Memory B cell (primary cell): ENCODE measurements at regions not wholly inside any gene's neighbourhood (a gene's known extent, or its start where the extent isn't known, plus 50 kb on each side); places are given as distances from the start of the nearest gene placed in this dataset.

Experiments used
- ATAC-seq: fragments of 150-1000 bp; cut with Tn5 transposase; 2 replicates; pipeline ENCODE4 v1.10.0; 2021; ENCODE audit warnings: low read depth, mild to moderate bottlenecking, moderate library complexity
- DNase-seq, 2 donors: peaks; one replicate each; pipeline ENCODE4 v3.0.0; 2022; ENCODE audit warnings: low spot score in 2 of 2
- H3K27ac Mint-ChIP-seq: one replicate; pipeline ENCODE4 v1.8.0; 2022; ENCODE audit warnings: mild to moderate bottlenecking, moderate library complexity, mixed read lengths
- H3K27me3 Mint-ChIP-seq: one replicate; pipeline ENCODE4 v1.8.0; 2022; ENCODE audit warnings: mixed read lengths
- H3K36me3 Mint-ChIP-seq: one replicate; pipeline ENCODE4 v1.8.0; 2022; ENCODE audit warnings: mild to moderate bottlenecking, mixed read lengths
- H3K4me1 Mint-ChIP-seq: one replicate; pipeline ENCODE4 v1.8.0; 2022; ENCODE audit warnings: mixed read lengths
- H3K4me3 Mint-ChIP-seq: one replicate; pipeline ENCODE4 v1.8.0; 2022; ENCODE audit warnings: mild to moderate bottlenecking, moderate library complexity, mixed read lengths
- H3K9me3 Mint-ChIP-seq: one replicate; pipeline ENCODE4 v1.8.0; 2022; ENCODE audit warnings: mixed read lengths

DNA sequence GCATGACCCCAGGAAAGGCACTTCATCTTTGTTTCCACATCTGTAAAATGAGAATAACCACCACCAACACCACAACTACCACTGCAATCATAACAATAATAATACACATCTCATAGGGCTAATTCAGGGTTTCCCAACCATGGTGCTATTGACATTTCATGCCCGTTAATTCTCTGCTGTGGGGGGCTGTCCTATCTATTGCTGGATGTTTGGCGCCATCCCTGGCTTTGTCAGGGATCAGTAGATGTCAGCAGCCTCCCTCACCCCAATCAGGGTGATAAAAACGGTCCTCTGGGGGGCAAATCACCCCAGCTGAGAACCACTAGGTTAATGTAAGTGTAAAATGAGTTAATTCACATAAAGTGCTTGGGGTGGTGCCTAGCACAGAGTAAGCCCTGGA is 145.8 kb downstream of the EMX2 start:
- no peak for DNase-seq
- Mint-ChIP-seq H3K9me3 (no peaks in the 10 kb centered on the region), H3K27ac (no peak overlapping the region), H3K27me3 (peaks cover 7% of the 10 kb centered on the region), H3K36me3 (no peaks in the 10 kb centered on the region), H3K4me3 (no peak overlapping the region), H3K4me1 (no peaks in the 10 kb centered on the region)
- no peak for ATAC-seq

- DNase-seq: no peak
- H3K27me3 Mint-ChIP-seq: peaks cover 7% of the 10 kb centered on the region
- no peaks in the 10 kb centered on the region for H3K4me1 Mint-ChIP-seq
- no peak overlapping the region for H3K27ac Mint-ChIP-seq
- no peak overlapping the region for H3K4me3 Mint-ChIP-seq
- H3K9me3 Mint-ChIP-seq: no peaks in the 10 kb centered on the region
- ATAC-seq: no peak
- H3K36me3 Mint-ChIP-seq: no peaks in the 10 kb centered on the region
Measured at GRCh38 chr10:117689566-117689965, 147.0 kb downstream of the EMX2 start.

GRCh38 chr10:117690359-117690758 is 147.8 kb downstream of the EMX2 start:
- Mint-ChIP-seq H3K4me1 (no peaks in the 10 kb centered on the region), H3K36me3 (no peaks in the 10 kb centered on the region), H3K4me3 (no peak overlapping the region), H3K27me3 (peaks cover 6% of the 10 kb centered on the region), H3K27ac (no peak overlapping the region), H3K9me3 (no peaks in the 10 kb centered on the region)
- ATAC-seq: no peak
- no peak for DNase-seq

DNA sequence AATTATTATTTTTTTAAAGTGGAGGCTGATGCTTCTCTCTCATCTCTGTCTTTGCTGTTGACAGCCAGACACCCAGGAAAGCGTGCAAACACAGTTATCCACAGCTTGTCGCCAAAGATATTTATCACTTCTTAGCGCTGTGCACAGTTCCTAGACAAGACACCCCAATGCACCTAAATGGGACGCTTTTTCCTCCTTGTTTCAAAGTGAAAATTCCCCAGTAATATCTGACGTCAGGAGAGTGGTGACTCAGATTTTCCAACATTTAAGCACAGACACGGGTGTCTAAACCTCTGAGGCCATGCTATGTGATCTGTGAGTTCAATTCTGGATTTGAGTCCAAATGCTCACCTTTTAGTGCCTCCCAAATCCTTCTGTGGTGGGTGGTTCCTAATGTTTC is 151.6 kb downstream of the EMX2 start:
- Mint-ChIP-seq H3K4me1 (no peaks in the 10 kb centered on the region), H3K27ac (no peak overlapping the region), H3K4me3 (no peak overlapping the region), H3K9me3 (no peaks in the 10 kb centered on the region), H3K36me3 (no peaks in the 10 kb centered on the region), H3K27me3 (peaks cover 1% of the 10 kb centered on the region)
- ATAC-seq (no peak), DNase-seq (no peak)

DNA sequence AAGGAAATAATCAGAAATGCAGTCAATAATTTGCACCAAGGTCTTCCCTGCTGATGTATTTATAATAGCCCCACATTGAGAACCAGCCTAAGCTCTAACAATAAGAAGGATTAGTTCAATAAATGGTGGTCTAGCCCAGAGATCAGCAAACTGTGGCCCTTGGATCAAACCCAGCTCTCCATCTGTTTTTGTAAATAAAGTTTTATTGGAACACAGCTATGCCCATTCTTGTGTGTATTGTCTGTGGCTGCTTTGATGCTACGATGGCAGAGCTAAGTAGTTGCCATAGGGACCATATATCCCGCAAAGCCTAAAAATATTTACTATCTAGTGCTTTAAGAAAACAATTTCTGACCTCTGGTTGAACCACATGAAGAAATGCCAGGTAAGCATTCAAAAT is 154.9 kb downstream of the EMX2 start:
- Mint-ChIP-seq H3K27ac (no peak overlapping the region), H3K9me3 (no peaks in the 10 kb centered on the region), H3K4me1 (no peaks in the 10 kb centered on the region), H3K27me3 (no peaks in the 10 kb centered on the region), H3K36me3 (no peaks in the 10 kb centered on the region), H3K4me3 (no peak overlapping the region)
- ATAC-seq: no peak
- no peak for DNase-seq

- no peak for DNase-seq
- Mint-ChIP-seq H3K36me3 (no peaks in the 10 kb centered on the region), H3K9me3 (no peaks in the 10 kb centered on the region), H3K27ac (no peak overlapping the region), H3K4me3 (no peak overlapping the region), H3K4me1 (no peaks in the 10 kb centered on the region), H3K27me3 (no peaks in the 10 kb centered on the region)
- ATAC-seq: no peak
Measured at GRCh38 chr10:117698809-117699208, 156.3 kb downstream of the EMX2 start.

GRCh38 chr10:117699436-117700075 is 157.0 kb downstream of the EMX2 start:
- H3K27ac Mint-ChIP-seq: no peak overlapping the region
- DNase-seq (no peak), ATAC-seq (no peak)
- no peaks in the 10 kb centered on the region for H3K9me3 Mint-ChIP-seq
- H3K27me3 Mint-ChIP-seq: no peaks in the 10 kb centered on the region
- no peaks in the 10 kb centered on the region for H3K4me1 Mint-ChIP-seq
- H3K36me3 Mint-ChIP-seq: no peaks in the 10 kb centered on the region
- no peak overlapping the region for H3K4me3 Mint-ChIP-seq

DNA sequence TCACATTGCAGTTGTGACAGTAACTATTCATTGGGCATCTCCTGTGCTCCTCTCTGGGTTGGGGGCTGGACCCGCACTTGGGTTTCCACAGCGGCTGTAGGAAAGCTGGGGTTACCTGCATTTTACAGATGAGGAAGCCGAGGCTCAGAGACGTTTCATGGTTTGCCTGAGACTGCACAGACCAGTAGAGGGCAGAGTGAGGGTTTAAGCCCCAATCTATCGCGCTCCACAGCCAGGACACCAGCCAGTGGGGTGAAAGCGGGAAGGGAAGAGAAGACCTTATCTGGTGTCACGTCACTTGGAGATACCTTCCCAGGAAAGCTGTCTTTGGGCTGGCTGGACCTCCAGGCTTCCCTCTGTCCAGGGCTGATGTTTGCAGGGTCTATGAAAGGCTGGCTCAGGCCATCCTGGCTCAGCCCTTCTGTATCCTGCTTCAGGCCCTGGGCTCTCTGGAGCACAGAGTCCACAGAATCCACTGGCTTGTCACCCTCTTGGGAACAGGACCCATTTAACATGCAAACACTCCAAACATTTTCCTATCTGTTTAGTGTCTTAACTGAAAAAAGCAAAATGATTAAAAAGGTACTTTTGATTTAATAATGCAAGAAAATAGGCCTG is 167.7 kb downstream of the EMX2 start:
- no peak for ATAC-seq
- H3K4me1 Mint-ChIP-seq: no peaks in the 10 kb centered on the region
- no peaks in the 10 kb centered on the region for H3K36me3 Mint-ChIP-seq
- peaks cover 2% of the 10 kb centered on the region for H3K27me3 Mint-ChIP-seq
- peaks cover 6% of the 10 kb centered on the region for H3K9me3 Mint-ChIP-seq
- H3K4me3 Mint-ChIP-seq: no peak overlapping the region
- no peak overlapping the region for H3K27ac Mint-ChIP-seq
- DNase-seq: no peak

DNA sequence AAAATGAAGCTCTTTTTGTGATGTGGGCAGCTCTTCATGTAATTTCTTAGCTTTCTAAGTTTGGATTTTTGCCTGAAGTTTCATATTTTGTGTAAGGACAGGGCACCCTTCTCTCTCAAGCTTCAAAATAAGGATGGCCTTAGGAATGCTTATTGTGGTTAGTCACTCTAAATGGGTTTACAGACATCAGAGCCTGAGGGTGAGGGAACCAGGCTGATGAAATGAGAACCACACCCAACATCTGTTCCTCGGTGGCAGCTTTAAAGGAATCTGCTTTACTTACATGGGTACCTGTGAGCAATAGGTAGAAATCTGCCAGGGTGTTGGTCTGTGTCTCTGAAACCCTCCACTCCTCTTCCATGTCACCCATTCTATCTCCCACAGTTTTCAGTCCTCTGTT is 174.3 kb downstream of the EMX2 start:
- DNase-seq: no peak
- no peak for ATAC-seq
- Mint-ChIP-seq H3K9me3 (peaks cover 4% of the 10 kb centered on the region), H3K27ac (no peak overlapping the region), H3K36me3 (no peaks in the 10 kb centered on the region), H3K4me1 (no peaks in the 10 kb centered on the region), H3K27me3 (peaks cover 4% of the 10 kb centered on the region), H3K4me3 (no peak overlapping the region)

- H3K36me3 Mint-ChIP-seq: no peaks in the 10 kb centered on the region
- H3K4me3 Mint-ChIP-seq: no peak overlapping the region
- no peak overlapping the region for H3K27ac Mint-ChIP-seq
- no peak for ATAC-seq
- H3K4me1 Mint-ChIP-seq: no peaks in the 10 kb centered on the region
- H3K27me3 Mint-ChIP-seq: peaks cover 2% of the 10 kb centered on the region
- no peaks in the 10 kb centered on the region for H3K9me3 Mint-ChIP-seq
- no peak for DNase-seq
Measured at GRCh38 chr10:117718986-117719920, 176.7 kb downstream of the EMX2 start.

- no peaks in the 10 kb centered on the region for H3K36me3 Mint-ChIP-seq
- H3K27ac Mint-ChIP-seq: no peak overlapping the region
- no peak overlapping the region for H3K4me3 Mint-ChIP-seq
Measured at GRCh38 chr10:117720931-117721835, 178.6 kb downstream of the EMX2 start.

GRCh38 chr10:117721873-117722272 is 179.3 kb downstream of the EMX2 start:
- H3K4me3 Mint-ChIP-seq: no peak overlapping the region
- peaks cover 4% of the 10 kb centered on the region for H3K27me3 Mint-ChIP-seq
- no peaks in the 10 kb centered on the region for H3K4me1 Mint-ChIP-seq
- DNase-seq (no peak), ATAC-seq (no peak)
- H3K9me3 Mint-ChIP-seq: no peaks in the 10 kb centered on the region
- H3K27ac Mint-ChIP-seq: no peak overlapping the region
- no peaks in the 10 kb centered on the region for H3K36me3 Mint-ChIP-seq

More at GRCh38 chr10:117720931-117721835, 178.6 kb downstream of the EMX2 start:
- no peak for ATAC-seq
- H3K27me3 Mint-ChIP-seq: peaks cover 4% of the 10 kb centered on the region
- no peaks in the 10 kb centered on the region for H3K9me3 Mint-ChIP-seq
- no peak for DNase-seq
- H3K4me1 Mint-ChIP-seq: no peaks in the 10 kb centered on the region

- Mint-ChIP-seq H3K27ac (no peak overlapping the region), H3K4me1 (no peaks in the 10 kb centered on the region), H3K27me3 (peaks cover 6% of the 10 kb centered on the region), H3K4me3 (no peak overlapping the region), H3K36me3 (no peaks in the 10 kb centered on the region), H3K9me3 (peaks cover 2% of the 10 kb centered on the region)
- ATAC-seq (no peak), DNase-seq (no peak)
Measured at GRCh38 chr10:117723343-117723742, 180.8 kb downstream of the EMX2 start.
